Inflammatory macrophage treated with lipopolysaccharide for 1 hour (primary cell): ENCODE measurements at regions not wholly inside any gene's neighbourhood (a gene's known extent, or its start where the extent isn't known, plus 50 kb on each side); places are given as distances from the start of the nearest gene placed in this dataset.
"Not testable (repeated sequence)": the region's sequence is repeated elsewhere in the genome, so short reads cannot be mapped to it uniquely, and the experiment has no call there.

Source experiments
- DNase-seq, 2 donors: peaks; one replicate each; pipeline ENCODE4 v3.0.0-alpha.2; 2020 to 2022

GRCh38 chr10:91091780-91092179, 128.7 kb upstream of the PCGF5 start:
- no peak for DNase-seq

- no peak for DNase-seq
These were observed 124.2 kb upstream of the PCGF5 start for GRCh38 chr10:91096274-91096673.

GRCh38 chr10:91097313-91097712, 123.2 kb upstream of the PCGF5 start:
- DNase-seq, result no peak

- not testable (repeated sequence) for DNase-seq
These were observed 122.4 kb upstream of the PCGF5 start for GRCh38 chr10:91098021-91098420.

GRCh38 chr10:91103384-91104192, 116.9 kb upstream of the PCGF5 start:
- DNase-seq, result no peak

- DNase-seq, result no peak
These were observed 116.0 kb upstream of the PCGF5 start for GRCh38 chr10:91104193-91105041.

GRCh38 chr10:91105269-91105668, 115.2 kb upstream of the PCGF5 start:
- DNase-seq, result no peak

GRCh38 chr10:91108820-91109219, 111.6 kb upstream of the PCGF5 start:
- DNase-seq, result no peak

GRCh38 chr10:91111060-91111459, 109.4 kb upstream of the PCGF5 start:
- DNase-seq, result no peak

GRCh38 chr10:91115618-91116390, 104.7 kb upstream of the PCGF5 start:
- no peak for DNase-seq

- DNase-seq, result no peak
These were observed 103.0 kb upstream of the PCGF5 start for GRCh38 chr10:91117505-91117904.

- DNase-seq, result no peak
These were observed 100.1 kb upstream of the PCGF5 start for GRCh38 chr10:91120348-91120747.

GRCh38 chr10:91123261-91123660, 97.2 kb upstream of the PCGF5 start:
- no peak for DNase-seq

GRCh38 chr10:91124016-91124415, 96.4 kb upstream of the PCGF5 start:
- no peak for DNase-seq

- no peak for DNase-seq
These were observed 94.0 kb upstream of the PCGF5 start for GRCh38 chr10:91126471-91126870.

- no peak for DNase-seq
These were observed 93.0 kb upstream of the PCGF5 start for GRCh38 chr10:91127341-91128082.

GRCh38 chr10:91135113-91135512, 85.3 kb upstream of the PCGF5 start:
- DNase-seq, result no peak

- no peak for DNase-seq
These were observed 83.3 kb upstream of the PCGF5 start for GRCh38 chr10:91137011-91137643.

- no peak for DNase-seq
These were observed 82.6 kb upstream of the PCGF5 start for GRCh38 chr10:91137822-91138221.

- no peak for DNase-seq
These were observed 79.4 kb upstream of the PCGF5 start for GRCh38 chr10:91140995-91141549.

GRCh38 chr10:91144961-91145360, 75.5 kb upstream of the PCGF5 start:
- no peak for DNase-seq

- no peak for DNase-seq
These were observed 74.3 kb upstream of the PCGF5 start for GRCh38 chr10:91146146-91146545.
